CD14-positive monocyte (primary cell): ENCODE measurements at regions not wholly inside any gene's neighbourhood (a gene's known extent, or its start where the extent isn't known, plus 50 kb on each side); places are given as distances from the start of the nearest gene placed in this dataset.

ENCODE experiments used
- DNase-seq, 3 donors: peaks; one replicate each; pipeline ENCODE4 v3.0.0-alpha.2; 2011 to 2022
- H2AFZ ChIP-seq: 2 replicates; pipeline ENCODE4 v1.6.0; 2012; ENCODE audit warnings: mild to moderate bottlenecking, low read depth, low read length, inconsistent platforms; ENCODE audit not compliant: insufficient read depth, poor library complexity, severe bottlenecking
- H3K27ac ChIP-seq, 2 donors: 1 replicate in 1 of 2; 2 replicates in 1 of 2; pipeline ENCODE4 v1.5.1; 2012 to 2013; ENCODE audit warnings: low read length in 2 of 2, control low read depth in 1 of 2, inconsistent platforms in 1 of 2, low read depth in 1 of 2, mild to moderate bottlenecking in 1 of 2
- H3K27me3 ChIP-seq, 2 donors: one replicate each; pipeline versions ENCODE4 v1.6.0 to v1.6.1; 2011 to 2013; ENCODE audit warnings: low read length in 2 of 2; ENCODE audit not compliant: control insufficient read depth in 2 of 2, insufficient read depth in 2 of 2
- H3K36me3 ChIP-seq, 2 donors: replicated peaks in 1 of 2; 1 replicate in 1 of 2; 2 replicates in 1 of 2; pipeline versions ENCODE4 v1.5.1 to v1.6.1; 2012 to 2013; ENCODE audit warnings: low read length in 2 of 2, control low read depth in 1 of 2, inconsistent platforms in 1 of 2, mild to moderate bottlenecking in 1 of 2; ENCODE audit not compliant: insufficient read depth in 2 of 2, control insufficient read depth in 1 of 2
- H3K4me1 ChIP-seq, 2 donors: 1 replicate in 1 of 2; 2 replicates in 1 of 2; pipeline versions ENCODE4 v1.5.1 to v1.6.1; 2012 to 2013; ENCODE audit warnings: low read length in 2 of 2, control low read depth in 1 of 2, inconsistent platforms in 1 of 2, mild to moderate bottlenecking in 1 of 2, moderate library complexity in 1 of 2; ENCODE audit not compliant: insufficient read depth in 2 of 2, control insufficient read depth in 1 of 2
- H3K4me2 ChIP-seq: replicated peaks from 2 replicates; pipeline ENCODE3; 2012; ENCODE audit warnings: low read length, moderate library complexity, mild to moderate bottlenecking; ENCODE audit not compliant: poor library complexity, severe bottlenecking; ENCODE audit errors: extremely low read depth
- H3K4me3 ChIP-seq, 3 experiments: fragments of 200-600 bp in 1 of 3; sonication (generic) in 1 of 3; replicated peaks in 1 of 3; 1 replicate in 2 of 3; 2 replicates in 1 of 3; pipeline ENCODE4 v1.5.1; 2011 to 2013; ENCODE audit warnings: low read length in 3 of 3, mild to moderate bottlenecking in 3 of 3, control low read depth in 2 of 3, low read depth in 2 of 3, inconsistent platforms in 1 of 3, moderate library complexity in 1 of 3
- H3K79me2 ChIP-seq: 2 replicates; pipeline ENCODE4 v1.6.0; 2012; ENCODE audit warnings: mild to moderate bottlenecking, control low read depth, inconsistent platforms, low read length, moderate library complexity; ENCODE audit not compliant: insufficient read depth
- H3K9ac ChIP-seq: 2 replicates; pipeline ENCODE4 v1.6.0; 2017; ENCODE audit warnings: low read length, mild to moderate bottlenecking; ENCODE audit not compliant: insufficient read depth, poor library complexity, severe bottlenecking
- H3K9me3 ChIP-seq, 2 donors: replicated peaks in 1 of 2; 1 replicate in 1 of 2; 2 replicates in 1 of 2; pipeline versions ENCODE4 v1.5.1 to v1.6.1; 2012 to 2013; ENCODE audit warnings: low read length in 2 of 2, control low read depth in 1 of 2; ENCODE audit not compliant: control insufficient read depth in 1 of 2, insufficient read depth in 1 of 2
- H4K20me1 ChIP-seq: 2 replicates; pipeline ENCODE4 v1.6.0; 2012; ENCODE audit warnings: mild to moderate bottlenecking, low read length, control low read depth, moderate library complexity; ENCODE audit not compliant: insufficient read depth
- H3K27ac Mint-ChIP-seq, 7 donors: one replicate each; pipeline ENCODE4 v1.8.0; 2020; ENCODE audit warnings: mild to moderate bottlenecking in 7 of 7, mixed read lengths in 7 of 7, moderate library complexity in 6 of 7, inconsistent platforms in 2 of 7
- H3K27me3 Mint-ChIP-seq, 3 donors: one replicate each; pipeline ENCODE4 v1.8.0; 2021 to 2022; ENCODE audit warnings: low read depth in 3 of 3, mild to moderate bottlenecking in 3 of 3, mixed read lengths in 3 of 3, moderate library complexity in 3 of 3, inconsistent platforms in 1 of 3
- H3K36me3 Mint-ChIP-seq, 2 donors: one replicate each; pipeline ENCODE4 v1.8.0; 2020; ENCODE audit warnings: mixed read lengths in 2 of 2, inconsistent platforms in 1 of 2, mild to moderate bottlenecking in 1 of 2
- H3K4me1 Mint-ChIP-seq: one replicate; pipeline ENCODE4 v1.8.0; 2020; ENCODE audit warnings: mild to moderate bottlenecking, mixed read lengths
- H3K4me3 Mint-ChIP-seq, 2 donors: one replicate each; pipeline ENCODE4 v1.8.0; 2020; ENCODE audit warnings: mild to moderate bottlenecking in 2 of 2, mixed read lengths in 2 of 2, moderate library complexity in 1 of 2
- H3K9me3 Mint-ChIP-seq, 7 donors: one replicate each; pipeline ENCODE4 v1.8.0; 2020 to 2022; ENCODE audit warnings: mixed read lengths in 7 of 7, mild to moderate bottlenecking in 6 of 7, moderate library complexity in 6 of 7, inconsistent platforms in 2 of 7
- WGBS: methylation state at CpG from one replicate; pipeline ENCODE4 v1.1.5; 2013; ENCODE audit warnings: missing lambda C conversion rate; ENCODE audit not compliant: insufficient coverage; 5-methylcytosine and 5-hydroxymethylcytosine counted together
- intact Hi-C, 2 donors: fragments of 100-400 bp; cut with micrococcal nuclease; formaldehyde crosslinking; loops; one replicate each; pipeline versions ENCODE4 v1.15.0 to v1.15.1; 2023
- TF ChIP-seq, protein P1 (sequence below): fragments of 200-600 bp; IDR thresholded peaks from one replicate; pipeline ENCODE4 v1.8.0; 2022; ENCODE audit warnings: antibody characterized with exemption, mild to moderate bottlenecking

DNA sequence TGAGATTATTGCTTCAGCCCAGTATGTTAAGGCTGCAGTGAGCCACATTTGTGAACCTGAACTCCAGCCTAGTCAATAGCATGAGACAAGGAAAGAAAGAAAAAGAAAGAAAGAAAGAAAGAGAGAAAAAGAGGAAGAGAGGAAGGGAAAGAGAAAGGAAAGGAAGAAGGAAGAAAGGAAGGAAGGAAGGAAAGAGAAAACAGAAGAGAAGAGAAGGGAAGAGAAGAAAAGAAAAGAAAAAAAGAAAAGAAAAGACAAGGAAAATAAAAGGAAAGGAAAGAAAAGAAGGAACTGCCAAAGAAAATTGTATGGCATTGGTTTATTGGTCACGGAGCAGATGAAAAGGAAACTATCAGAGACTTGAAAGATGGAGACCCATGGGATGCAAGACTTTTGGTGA lies 1158.8 kb downstream of the OLFM4 start:
- Mint-ChIP-seq H3K27me3 (no peaks in the 10 kb centered on the region), H3K27ac (no peak overlapping the region), H3K9me3 (peaks cover 0 to 5% (median 0%) of the 10 kb centered on the region in 7 donors), H3K4me1 (no peaks in the 10 kb centered on the region), H3K36me3 (no peaks in the 10 kb centered on the region), H3K4me3 (no peak overlapping the region)
- no peaks in the 10 kb centered on the region for H3K79me2 ChIP-seq
- no peak overlapping the region for H2AFZ ChIP-seq
- no peak overlapping the region for H3K9ac ChIP-seq
- no peaks in the 10 kb centered on the region for H3K27me3 ChIP-seq
- H3K27ac ChIP-seq = no peak overlapping the region
- no peaks in the 10 kb centered on the region for H3K9me3 ChIP-seq
- H3K4me3 ChIP-seq = no peak overlapping the region
- no peaks in the 10 kb centered on the region for H4K20me1 ChIP-seq
- DNase-seq = no peak
- H3K36me3 ChIP-seq = no peaks in the 10 kb centered on the region
- intact Hi-C loops = no loop called here
- no CpG with 5 or more reads among the region's 1 CpG for WGBS
- no peak overlapping the region for H3K4me2 ChIP-seq
- H3K4me1 ChIP-seq = no peaks in the 10 kb centered on the region
- TF ChIP-seq, protein P1, sequence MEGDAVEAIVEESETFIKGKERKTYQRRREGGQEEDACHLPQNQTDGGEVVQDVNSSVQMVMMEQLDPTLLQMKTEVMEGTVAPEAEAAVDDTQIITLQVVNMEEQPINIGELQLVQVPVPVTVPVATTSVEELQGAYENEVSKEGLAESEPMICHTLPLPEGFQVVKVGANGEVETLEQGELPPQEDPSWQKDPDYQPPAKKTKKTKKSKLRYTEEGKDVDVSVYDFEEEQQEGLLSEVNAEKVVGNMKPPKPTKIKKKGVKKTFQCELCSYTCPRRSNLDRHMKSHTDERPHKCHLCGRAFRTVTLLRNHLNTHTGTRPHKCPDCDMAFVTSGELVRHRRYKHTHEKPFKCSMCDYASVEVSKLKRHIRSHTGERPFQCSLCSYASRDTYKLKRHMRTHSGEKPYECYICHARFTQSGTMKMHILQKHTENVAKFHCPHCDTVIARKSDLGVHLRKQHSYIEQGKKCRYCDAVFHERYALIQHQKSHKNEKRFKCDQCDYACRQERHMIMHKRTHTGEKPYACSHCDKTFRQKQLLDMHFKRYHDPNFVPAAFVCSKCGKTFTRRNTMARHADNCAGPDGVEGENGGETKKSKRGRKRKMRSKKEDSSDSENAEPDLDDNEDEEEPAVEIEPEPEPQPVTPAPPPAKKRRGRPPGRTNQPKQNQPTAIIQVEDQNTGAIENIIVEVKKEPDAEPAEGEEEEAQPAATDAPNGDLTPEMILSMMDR = no peak

- TF ChIP-seq, protein P1 = no peak
- Mint-ChIP-seq H3K4me1 (no peaks in the 10 kb centered on the region), H3K27me3 (peaks cover 0 to 2% (median 0%) of the 10 kb centered on the region in 3 donors), H3K4me3 (no peak overlapping the region), H3K27ac (no peak overlapping the region), H3K36me3 (no peaks in the 10 kb centered on the region), H3K9me3 (no peaks in the 10 kb centered on the region)
- H3K9me3 ChIP-seq = no peaks in the 10 kb centered on the region
- H3K27me3 ChIP-seq = no peaks in the 10 kb centered on the region
- H3K36me3 ChIP-seq = no peaks in the 10 kb centered on the region
- WGBS = 83% methylated on average over 2 of the region's 5 CpGs
- H3K4me1 ChIP-seq = no peaks in the 10 kb centered on the region
- H3K9ac ChIP-seq = no peak overlapping the region
- H3K79me2 ChIP-seq = no peaks in the 10 kb centered on the region
- H3K4me2 ChIP-seq = no peak overlapping the region
- no peak overlapping the region for H2AFZ ChIP-seq
- no peak overlapping the region for H3K4me3 ChIP-seq
- DNase-seq = no peak
- no peak overlapping the region for H3K27ac ChIP-seq
- intact Hi-C loops = no loop called here
- H4K20me1 ChIP-seq = no peaks in the 10 kb centered on the region
These were observed 1165.8 kb downstream of the OLFM4 start for GRCh38 chr13:54194233-54195024.
